H9 (cell line): ENCODE measurements at regions not wholly inside any gene's neighbourhood (a gene's known extent, or its start where the extent isn't known, plus 50 kb on each side); places are given as distances from the start of the nearest gene placed in this dataset.

Experiments used
- DNase-seq: peaks from one replicate; pipeline ENCODE4 v3.0.0-alpha.2; 2017
- H2AFZ ChIP-seq: one replicate; pipeline ENCODE4 v1.6.1; 2013; ENCODE audit warnings: mild to moderate bottlenecking, low read length, control low read depth, moderate library complexity
- H2AK5ac ChIP-seq: 2 replicates; pipeline ENCODE4 v1.6.1; 2013; ENCODE audit warnings: low read length, control low read depth, mixed read lengths; ENCODE audit not compliant: insufficient read length
- H2BK120ac ChIP-seq: one replicate; pipeline ENCODE4 v1.6.1; 2013; ENCODE audit warnings: low read depth, mild to moderate bottlenecking, low read length, control low read depth, inconsistent platforms; ENCODE audit not compliant: poor library complexity, severe bottlenecking
- H2BK12ac ChIP-seq: 2 replicates; pipeline ENCODE4 v1.6.1; 2013; ENCODE audit warnings: low read length, control low read depth, mixed read lengths, low read depth; ENCODE audit not compliant: insufficient read length
- H2BK15ac ChIP-seq: 2 replicates; pipeline ENCODE4 v1.6.1; 2013; ENCODE audit warnings: low read depth, low read length, control low read depth
- H2BK20ac ChIP-seq: one replicate; pipeline ENCODE4 v1.6.1; 2013; ENCODE audit warnings: low read depth, mild to moderate bottlenecking, low read length, control low read depth, inconsistent platforms; ENCODE audit not compliant: poor library complexity, severe bottlenecking
- H2BK5ac ChIP-seq: 2 replicates; pipeline ENCODE4 v1.6.1; 2013; ENCODE audit warnings: low read length, control low read depth, mixed read lengths; ENCODE audit not compliant: insufficient read length
- H3K14ac ChIP-seq: 2 replicates; pipeline ENCODE4 v1.6.1; 2013; ENCODE audit warnings: low read length, control low read depth; ENCODE audit not compliant: insufficient read depth
- H3K18ac ChIP-seq: 2 replicates; pipeline ENCODE4 v1.6.1; 2013; ENCODE audit warnings: low read depth, mild to moderate bottlenecking, mixed read lengths, low read length, control low read depth; ENCODE audit not compliant: insufficient read length
- H3K23ac ChIP-seq: 2 replicates; pipeline ENCODE4 v1.6.1; 2013; ENCODE audit warnings: low read length, control low read depth, mixed read lengths, low read depth; ENCODE audit not compliant: insufficient read length
- H3K23me2 ChIP-seq: 2 replicates; pipeline ENCODE4 v1.6.1; 2013; ENCODE audit warnings: low read depth, mild to moderate bottlenecking, mixed read lengths, low read length, control low read depth; ENCODE audit not compliant: insufficient read length, poor library complexity, severe bottlenecking
- H3K27ac ChIP-seq: 2 replicates; pipeline ENCODE4 v1.5.1; 2013; ENCODE audit warnings: low read length, control low read depth, mixed read lengths, low read depth; ENCODE audit not compliant: insufficient read length
- H3K27me3 ChIP-seq: 2 replicates; pipeline ENCODE4 v1.6.1; 2013; ENCODE audit warnings: low read length, control low read depth, inconsistent platforms; ENCODE audit not compliant: insufficient read depth
- H3K4ac ChIP-seq: 2 replicates; pipeline ENCODE4 v1.6.1; 2013; ENCODE audit warnings: low read depth, mild to moderate bottlenecking, control low read depth, inconsistent platforms, low read length, moderate library complexity
- H3K4me1 ChIP-seq: 2 replicates; pipeline ENCODE4 v1.6.1; 2013; ENCODE audit warnings: low read length, control low read depth, inconsistent platforms; ENCODE audit not compliant: insufficient read depth
- H3K4me2 ChIP-seq: 2 replicates; pipeline ENCODE4 v1.6.1; 2013; ENCODE audit warnings: low read length, control low read depth, mixed read lengths; ENCODE audit not compliant: insufficient read length, insufficient read depth
- H3K56ac ChIP-seq: 2 replicates; pipeline ENCODE4 v1.6.1; 2013; ENCODE audit warnings: low read depth, mild to moderate bottlenecking, mixed read lengths, low read length, control low read depth; ENCODE audit not compliant: insufficient read length
- H3K79me1 ChIP-seq: 2 replicates; pipeline ENCODE4 v1.6.1; 2013; ENCODE audit warnings: low read depth, mild to moderate bottlenecking, moderate library complexity, low read length, control low read depth, inconsistent platforms; ENCODE audit not compliant: insufficient read depth, poor library complexity, severe bottlenecking
- H3K79me2 ChIP-seq: 2 replicates; pipeline ENCODE4 v1.6.1; 2013; ENCODE audit warnings: low read length, control low read depth, inconsistent platforms; ENCODE audit not compliant: insufficient read depth
- H3K9ac ChIP-seq: 2 replicates; pipeline ENCODE4 v1.6.1; 2013; ENCODE audit warnings: low read length, control low read depth, mixed read lengths; ENCODE audit not compliant: insufficient read length; ENCODE audit errors: extremely low read depth
- H3K9me3 ChIP-seq: one replicate; pipeline ENCODE4 v1.6.1; 2013; ENCODE audit warnings: low read depth, low read length, inconsistent platforms; ENCODE audit not compliant: control insufficient read depth
- H3T11ph ChIP-seq: one replicate; pipeline ENCODE4 v1.6.1; 2013; ENCODE audit warnings: mild to moderate bottlenecking, low read length, control low read depth, inconsistent platforms
- H4K20me1 ChIP-seq: one replicate; pipeline ENCODE4 v1.6.1; 2013; ENCODE audit not compliant: control insufficient read depth, insufficient read length, insufficient read depth
- H4K5ac ChIP-seq: 2 replicates; pipeline ENCODE4 v1.6.1; 2013; ENCODE audit warnings: low read depth, mild to moderate bottlenecking, mixed read lengths, low read length, control low read depth; ENCODE audit not compliant: insufficient read length
- H4K8ac ChIP-seq: replicated peaks from 2 replicates; pipeline ENCODE4 v1.6.1; 2013; ENCODE audit warnings: low read length, control low read depth, mixed read lengths, low read depth; ENCODE audit not compliant: insufficient read length
- H4K91ac ChIP-seq: 2 replicates; pipeline ENCODE4 v1.6.1; 2013; ENCODE audit warnings: low read depth, mild to moderate bottlenecking, moderate library complexity, mixed read lengths, low read length, control low read depth; ENCODE audit not compliant: insufficient read length
- H3K27ac Mint-ChIP-seq, 3 experiments: 2 replicates in 2 of 3; 3 replicates in 1 of 3; pipeline ENCODE4 v1.8.0; 2020 to 2021; ENCODE audit warnings: mixed read lengths in 3 of 3, mild to moderate bottlenecking in 1 of 3, moderate library complexity in 1 of 3
- H3K27me3 Mint-ChIP-seq: 2 replicates; pipeline ENCODE4 v1.8.0; 2021; ENCODE audit warnings: low read depth, mild to moderate bottlenecking, moderate library complexity, mixed read lengths
- H3K36me3 Mint-ChIP-seq, 3 experiments: 2 replicates in 2 of 3; 3 replicates in 1 of 3; pipeline ENCODE4 v1.8.0; 2020 to 2021; ENCODE audit warnings: low read depth in 3 of 3, mixed read lengths in 3 of 3; ENCODE audit not compliant: insufficient read depth in 1 of 3
- H3K4me1 Mint-ChIP-seq, 2 experiments: 2 replicates each; pipeline ENCODE4 v1.8.0; 2020; ENCODE audit warnings: mixed read lengths in 2 of 2
- H3K4me3 Mint-ChIP-seq, 2 experiments: 2 replicates in 1 of 2; 3 replicates in 1 of 2; pipeline ENCODE4 v1.8.0; 2020 to 2021; ENCODE audit warnings: mild to moderate bottlenecking in 2 of 2, mixed read lengths in 2 of 2, moderate library complexity in 1 of 2
- H3K9me3 Mint-ChIP-seq, 2 experiments: 2 replicates in 1 of 2; 3 replicates in 1 of 2; pipeline ENCODE4 v1.8.0; 2020; ENCODE audit warnings: mild to moderate bottlenecking in 2 of 2, mixed read lengths in 2 of 2, moderate library complexity in 1 of 2
- WGBS: extraction: QIAGEN DNeasy Blood & Tissue Kit; methylation state at CpG from one replicate; pipeline ENCODE4 v1.1.7; 2013; ENCODE audit warnings: missing lambda C conversion rate, low lambda C conversion rate, mixed read lengths; ENCODE audit not compliant: insufficient read length; ENCODE audit errors: extremely low coverage; 5-methylcytosine and 5-hydroxymethylcytosine counted together
- TF ChIP-seq, protein P1 (sequence below): fragments of 200-600 bp; sonication (generic); conservative IDR thresholded peaks from 3 replicates; pipeline ENCODE4 v1.8.0; 2021; ENCODE audit warnings: antibody characterized with exemption, mild to moderate bottlenecking

DNA sequence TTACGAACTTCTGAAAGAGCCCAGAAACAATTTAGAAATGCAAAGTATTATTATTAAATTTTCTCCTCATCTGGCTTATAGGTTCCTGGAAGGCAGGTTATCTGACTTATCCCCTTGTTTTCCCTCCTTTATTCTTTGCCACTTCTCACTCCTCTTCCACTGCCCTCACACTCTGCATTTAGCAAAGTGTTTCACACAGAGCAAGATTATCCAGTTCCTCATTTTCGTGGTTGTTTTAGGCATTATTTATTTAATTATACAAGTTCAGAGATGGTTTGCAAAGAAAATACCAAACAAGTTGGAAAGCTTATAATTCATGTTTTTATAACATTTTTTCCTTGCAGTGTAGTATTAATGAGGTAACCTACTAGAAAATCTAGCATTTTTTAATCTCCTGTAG lies 544.9 kb downstream of the NSUN3 start:
- Histone ChIP-seq H2AK5ac (no peak overlapping the region), H3K27ac (no peak overlapping the region), H3T11ph (no peak overlapping the region), H3K9ac (no peak overlapping the region), H3K14ac (no peak overlapping the region), H2BK12ac (no peak overlapping the region), H3K56ac (no peak overlapping the region), H3K23me2 (no peaks in the 10 kb centered on the region), H3K27me3 (no peaks in the 10 kb centered on the region), H4K5ac (no peak overlapping the region), H3K79me2 (no peaks in the 10 kb centered on the region), H3K9me3 (no peaks in the 10 kb centered on the region), H2AFZ (no peak overlapping the region), H2BK5ac (no peak overlapping the region), H3K79me1 (no peaks in the 10 kb centered on the region), H3K4me1 (no peaks in the 10 kb centered on the region), H2BK15ac (no peak overlapping the region), H4K8ac (no peak overlapping the region), H2BK120ac (no peak overlapping the region), H4K20me1 (no peaks in the 10 kb centered on the region), H4K91ac (no peak overlapping the region), H3K18ac (no peak overlapping the region), H3K23ac (no peak overlapping the region), H3K4ac (no peak overlapping the region), H2BK20ac (no peak overlapping the region), H3K4me2 (no peak overlapping the region)
- Mint-ChIP-seq H3K4me3 (no peak overlapping the region), H3K36me3 (no peaks in the 10 kb centered on the region; a peak in 1 of 7 replicates), H3K9me3 (no peaks in the 10 kb centered on the region), H3K27me3 (no peaks in the 10 kb centered on the region), H3K4me1 (no peaks in the 10 kb centered on the region), H3K27ac (no peak overlapping the region)
- no CpG with 5 or more reads among the region's 2 CpGs for WGBS
- DNase-seq, result no peak
- TF ChIP-seq, protein P1, sequence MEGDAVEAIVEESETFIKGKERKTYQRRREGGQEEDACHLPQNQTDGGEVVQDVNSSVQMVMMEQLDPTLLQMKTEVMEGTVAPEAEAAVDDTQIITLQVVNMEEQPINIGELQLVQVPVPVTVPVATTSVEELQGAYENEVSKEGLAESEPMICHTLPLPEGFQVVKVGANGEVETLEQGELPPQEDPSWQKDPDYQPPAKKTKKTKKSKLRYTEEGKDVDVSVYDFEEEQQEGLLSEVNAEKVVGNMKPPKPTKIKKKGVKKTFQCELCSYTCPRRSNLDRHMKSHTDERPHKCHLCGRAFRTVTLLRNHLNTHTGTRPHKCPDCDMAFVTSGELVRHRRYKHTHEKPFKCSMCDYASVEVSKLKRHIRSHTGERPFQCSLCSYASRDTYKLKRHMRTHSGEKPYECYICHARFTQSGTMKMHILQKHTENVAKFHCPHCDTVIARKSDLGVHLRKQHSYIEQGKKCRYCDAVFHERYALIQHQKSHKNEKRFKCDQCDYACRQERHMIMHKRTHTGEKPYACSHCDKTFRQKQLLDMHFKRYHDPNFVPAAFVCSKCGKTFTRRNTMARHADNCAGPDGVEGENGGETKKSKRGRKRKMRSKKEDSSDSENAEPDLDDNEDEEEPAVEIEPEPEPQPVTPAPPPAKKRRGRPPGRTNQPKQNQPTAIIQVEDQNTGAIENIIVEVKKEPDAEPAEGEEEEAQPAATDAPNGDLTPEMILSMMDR, result no peak
